Chondrocyte (in vitro differentiated cells): ENCODE measurements at regions not wholly inside any gene's neighbourhood (a gene's known extent, or its start where the extent isn't known, plus 50 kb on each side); places are given as distances from the start of the nearest gene placed in this dataset.

Source experiments
- DNase-seq: peaks from one replicate; pipeline ENCODE4 v3.0.0; 2021; ENCODE audit warnings: mixed read lengths, low spot score
- H3K27ac Mint-ChIP-seq: one replicate; pipeline ENCODE4 v1.8.0; 2021; ENCODE audit warnings: mild to moderate bottlenecking, moderate library complexity, mixed read lengths; ENCODE audit not compliant: unreplicated experiment
- H3K27me3 Mint-ChIP-seq: 2 replicates; pipeline ENCODE4 v1.8.0; 2021; ENCODE audit warnings: low read depth, mixed read lengths
- H3K36me3 Mint-ChIP-seq: 2 replicates; pipeline ENCODE4 v1.8.0; 2021; ENCODE audit warnings: low read depth, mixed read lengths
- H3K4me1 Mint-ChIP-seq: 2 replicates; pipeline ENCODE4 v1.8.0; 2021; ENCODE audit warnings: low read depth, mild to moderate bottlenecking, mixed read lengths
- H3K4me3 Mint-ChIP-seq: one replicate; pipeline ENCODE4 v1.8.0; 2021; ENCODE audit warnings: mild to moderate bottlenecking, moderate library complexity, mixed read lengths; ENCODE audit not compliant: unreplicated experiment
- H3K9me3 Mint-ChIP-seq: 2 replicates; pipeline ENCODE4 v1.8.0; 2021; ENCODE audit warnings: low read depth, mixed read lengths
- CTCF ChIP-seq: fragments of 200-600 bp; sonication (generic); IDR thresholded peaks from 2 replicates; pipeline ENCODE4 v1.5.0; 2021; ENCODE audit warnings: antibody characterized with exemption, mild to moderate bottlenecking, moderate library complexity

GRCh38 chr14:101189962-101190560 is 286.5 kb upstream of the RTL1 start:
- no peaks in the 10 kb centered on the region for H3K9me3 Mint-ChIP-seq
- H3K27ac Mint-ChIP-seq, result no peak overlapping the region
- no peak for TF ChIP-seq CTCF
- no peak for DNase-seq
- peaks cover 32% of the 10 kb centered on the region for H3K27me3 Mint-ChIP-seq
- no peaks in the 10 kb centered on the region for H3K4me1 Mint-ChIP-seq
- peaks cover 2% of the 10 kb centered on the region for H3K36me3 Mint-ChIP-seq
- H3K4me3 Mint-ChIP-seq, result no peak overlapping the region

GRCh38 chr14:101191101-101191720 is 287.7 kb upstream of the RTL1 start:
- H3K4me1 Mint-ChIP-seq, result no peaks in the 10 kb centered on the region
- TF ChIP-seq CTCF, result no peak
- no peak for DNase-seq
- H3K27me3 Mint-ChIP-seq, result peaks cover 29% of the 10 kb centered on the region
- H3K36me3 Mint-ChIP-seq, result peaks cover 2% of the 10 kb centered on the region
- no peak overlapping the region for H3K4me3 Mint-ChIP-seq
- H3K27ac Mint-ChIP-seq, result no peak overlapping the region
- H3K9me3 Mint-ChIP-seq, result no peaks in the 10 kb centered on the region

GRCh38 chr14:101191721-101192660 is 288.5 kb upstream of the RTL1 start:
- H3K27me3 Mint-ChIP-seq, result peaks cover 26% of the 10 kb centered on the region

GRCh38 chr14:101192661-101193000 is 289.1 kb upstream of the RTL1 start:
- Mint-ChIP-seq H3K27ac (no peak overlapping the region), H3K4me3 (no peak overlapping the region), H3K4me1 (no peaks in the 10 kb centered on the region), H3K9me3 (no peaks in the 10 kb centered on the region), H3K36me3 (peaks cover 2% of the 10 kb centered on the region), H3K27me3 (peaks cover 26% of the 10 kb centered on the region)
- DNase-seq, result no peak
- TF ChIP-seq CTCF, result no peak

More at GRCh38 chr14:101191721-101192660, 288.5 kb upstream of the RTL1 start:
- Mint-ChIP-seq H3K27ac (no peak overlapping the region), H3K36me3 (peaks cover 2% of the 10 kb centered on the region), H3K4me1 (no peaks in the 10 kb centered on the region), H3K4me3 (no peak overlapping the region), H3K9me3 (no peaks in the 10 kb centered on the region)
- TF ChIP-seq CTCF, result no peak
- DNase-seq, result no peak

GRCh38 chr14:101193106-101193844 is 289.8 kb upstream of the RTL1 start:
- H3K4me1 Mint-ChIP-seq, result no peaks in the 10 kb centered on the region
- TF ChIP-seq CTCF, result no peak
- no peak overlapping the region for H3K4me3 Mint-ChIP-seq
- peaks cover 2% of the 10 kb centered on the region for H3K36me3 Mint-ChIP-seq
- no peak for DNase-seq
- H3K9me3 Mint-ChIP-seq, result no peaks in the 10 kb centered on the region
- no peak overlapping the region for H3K27ac Mint-ChIP-seq
- H3K27me3 Mint-ChIP-seq, result peaks cover 26% of the 10 kb centered on the region
